Hematopoietic multipotent progenitor cell treated with erythropoietin and hydrocortisone succinate and interleukin-3 and kit ligand, for 8 days (in vitro differentiated cells): ENCODE measurements at regions not wholly inside any gene's neighbourhood (a gene's known extent, or its start where the extent isn't known, plus 50 kb on each side); places are given as distances from the start of the nearest gene placed in this dataset.
"Not testable (repeated sequence)": the region's sequence is repeated elsewhere in the genome, so short reads cannot be mapped to it uniquely, and the experiment has no call there.

ENCODE experiments used
- DNase-seq: peaks from one replicate; pipeline ENCODE4 v3.0.0-alpha.2; 2015

DNA sequence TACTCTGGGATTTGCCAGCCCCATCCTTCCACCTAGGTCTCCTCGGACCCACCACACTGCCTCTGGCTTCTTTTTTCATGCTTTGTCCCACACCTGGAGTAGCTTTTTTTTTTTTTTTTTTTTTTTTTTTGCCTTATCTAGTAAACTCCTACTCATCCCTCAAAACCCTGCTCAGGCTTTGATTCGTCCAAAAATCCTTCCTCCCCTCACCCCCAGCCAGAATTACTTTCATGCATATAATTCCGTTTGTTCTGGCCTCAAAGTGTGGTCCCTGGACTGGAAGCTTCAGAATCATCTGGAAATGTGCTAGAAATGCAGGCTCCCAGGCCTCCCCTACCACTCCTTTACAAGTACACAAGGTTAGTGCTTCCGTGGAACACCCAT lies 320.1 kb downstream of the PTTG2 start:
- no peak for DNase-seq

DNA sequence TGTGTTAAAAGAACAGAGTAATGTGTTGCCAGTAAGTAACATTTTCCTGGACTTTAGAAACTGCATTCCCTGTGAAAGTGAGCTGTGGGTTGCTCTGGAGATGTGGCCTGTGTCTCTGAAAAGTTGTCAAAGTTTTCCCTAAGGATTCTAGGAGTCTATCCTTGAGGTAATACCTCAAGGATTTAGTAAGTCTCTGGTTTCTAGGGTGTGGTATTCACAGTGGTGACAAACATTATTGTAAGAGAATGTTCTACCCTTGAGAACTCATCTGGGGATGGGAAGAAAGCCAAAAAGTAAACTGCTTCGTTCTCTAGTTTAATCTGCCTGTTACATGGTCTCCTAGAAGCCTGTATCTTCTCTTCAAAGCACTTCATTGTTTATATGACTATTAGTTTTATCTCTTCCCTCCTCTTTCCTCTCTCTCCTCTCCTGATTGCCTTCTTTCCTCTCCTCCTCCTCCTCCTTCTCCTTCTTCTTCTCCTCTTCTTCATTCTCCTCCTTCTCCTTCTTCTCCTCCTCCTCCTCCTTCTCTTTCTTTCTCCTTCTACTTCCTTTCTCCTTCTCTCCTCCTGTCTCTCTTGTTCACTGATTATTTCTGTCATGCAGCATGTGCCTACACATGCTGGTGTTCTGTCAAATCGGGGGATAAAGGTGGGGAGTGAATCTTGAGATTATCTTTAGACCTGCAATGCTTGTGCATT lies 321.3 kb downstream of the PTTG2 start:
- DNase-seq, result peak; percentile 62

DNA sequence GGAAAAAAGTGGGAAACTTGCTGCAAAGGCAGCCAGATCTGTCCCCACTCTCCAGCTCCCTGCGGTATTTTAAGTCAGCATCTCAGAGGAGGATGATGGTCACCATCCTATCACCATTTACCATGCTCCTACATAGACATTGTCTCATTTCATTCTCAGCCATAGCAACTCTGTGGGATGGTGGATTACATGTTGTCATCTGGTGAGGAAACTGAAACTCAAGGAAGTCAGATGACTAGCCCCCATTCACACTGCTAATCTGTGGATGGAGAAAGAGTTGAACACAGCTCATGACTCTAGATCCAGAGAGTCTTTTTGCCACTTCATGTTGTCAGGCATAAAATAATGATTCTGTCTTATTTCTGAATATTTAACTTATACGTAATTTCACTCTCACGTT lies 323.5 kb downstream of the PTTG2 start:
- DNase-seq, result no peak

DNA sequence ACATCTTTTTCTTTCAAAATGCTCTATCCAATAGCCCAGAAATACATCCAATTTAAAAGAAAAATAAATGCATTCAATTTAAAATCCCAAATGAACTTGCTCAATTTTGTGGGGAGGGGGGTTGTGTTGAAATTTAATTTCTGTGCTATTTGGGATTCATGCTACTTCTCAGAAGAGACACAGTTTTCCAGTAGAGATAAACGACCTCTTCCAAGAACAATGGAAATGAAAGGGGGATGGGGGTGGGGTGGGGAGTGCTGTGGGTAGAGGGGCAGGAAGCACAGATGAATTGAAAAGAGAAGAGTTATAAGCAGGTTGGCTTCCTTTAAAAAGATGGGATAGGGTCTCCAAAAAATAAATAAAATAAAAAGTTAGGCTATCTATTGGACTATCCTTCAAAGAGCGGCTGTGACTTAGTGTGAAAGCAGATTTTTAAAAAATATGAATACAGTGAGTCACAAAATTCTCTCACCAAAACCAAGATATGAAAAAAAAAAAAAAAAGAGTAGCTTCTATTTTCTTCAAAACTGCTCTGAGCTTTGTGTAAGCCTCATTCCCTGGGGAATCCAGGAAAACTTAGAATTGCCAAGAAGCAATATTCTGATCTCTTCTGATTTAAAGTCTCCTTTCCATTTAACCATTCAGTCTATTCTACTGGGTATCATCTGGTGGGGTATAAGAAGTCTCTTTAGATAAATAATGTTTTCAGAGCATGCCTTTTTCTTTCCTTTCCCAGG lies 324.3 kb downstream of the PTTG2 start:
- DNase-seq, result peak; percentile 27

DNA sequence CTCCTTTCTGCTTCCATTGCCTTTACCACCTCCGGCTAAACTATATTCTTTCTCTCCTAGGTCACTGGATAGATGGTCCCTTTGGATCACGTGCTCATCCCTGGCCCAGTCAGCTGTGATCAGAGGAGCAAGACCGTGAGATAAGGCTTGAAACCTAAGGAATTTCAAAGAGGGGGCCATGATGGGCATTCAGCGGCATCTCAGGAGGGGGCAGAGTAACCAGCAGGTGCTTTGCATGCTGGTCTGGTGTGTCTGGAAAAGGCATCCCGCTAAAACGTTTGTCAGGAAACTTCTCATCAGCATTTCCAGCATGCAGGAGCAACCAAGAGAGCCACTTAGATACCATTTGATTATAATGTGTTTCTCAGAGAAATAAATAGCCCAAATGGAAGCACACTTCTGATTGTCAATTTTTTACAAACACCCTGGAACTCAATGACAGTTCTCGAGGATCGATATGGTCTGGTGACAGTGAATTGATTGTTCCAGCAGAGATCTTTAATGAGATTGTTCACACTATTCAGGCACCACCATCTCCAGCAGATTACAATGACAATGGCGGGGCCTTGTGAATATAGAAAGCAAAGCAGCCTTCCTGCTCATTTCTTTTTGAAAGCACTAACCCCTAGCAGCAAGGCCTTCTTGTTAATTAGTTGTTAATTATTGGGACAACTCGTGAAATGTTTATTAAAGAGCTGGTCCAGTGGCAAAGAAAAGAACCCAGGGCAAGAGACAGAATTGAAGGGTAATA lies 327.1 kb downstream of the PTTG2 start:
- no peak for DNase-seq

DNA sequence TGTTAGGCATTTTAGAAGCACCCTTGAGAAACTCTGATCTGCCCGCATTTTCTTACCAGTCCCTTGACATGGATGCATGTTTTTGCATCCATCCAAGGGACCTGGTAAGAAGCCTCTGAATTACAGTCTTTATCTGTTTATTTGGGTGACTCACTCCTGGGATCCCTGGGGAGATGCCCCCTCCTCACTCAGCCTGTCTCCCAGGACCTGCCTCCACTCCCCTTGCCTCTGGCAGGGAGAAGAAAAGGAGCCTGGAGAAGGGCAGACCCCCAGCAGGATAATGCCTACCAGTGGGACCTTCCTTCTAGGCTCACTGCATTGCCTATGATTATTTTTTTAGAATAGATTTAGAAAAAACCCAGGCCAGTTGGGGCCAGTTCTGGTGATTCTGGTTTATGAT lies 329.4 kb downstream of the PTTG2 start:
- no peak for DNase-seq

DNA sequence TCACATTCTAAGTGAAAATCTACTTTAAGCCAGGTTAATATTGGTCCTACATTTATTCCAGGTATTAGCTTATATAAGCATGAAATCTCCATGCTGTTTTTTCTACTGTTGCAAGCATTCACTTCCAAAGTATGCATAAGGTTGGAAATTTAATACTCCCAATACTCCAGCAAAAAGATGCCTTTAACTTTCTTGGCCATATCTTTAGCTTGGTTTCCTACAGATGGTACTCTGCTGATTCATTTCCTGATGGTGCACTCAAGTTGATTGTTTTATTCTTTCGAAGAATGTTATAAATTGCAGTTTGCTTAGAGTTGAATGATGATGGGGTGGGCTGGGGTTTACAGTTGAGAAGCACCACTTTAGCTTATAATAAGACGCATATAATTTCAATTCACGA lies 330.2 kb downstream of the PTTG2 start:
- no peak for DNase-seq

DNA sequence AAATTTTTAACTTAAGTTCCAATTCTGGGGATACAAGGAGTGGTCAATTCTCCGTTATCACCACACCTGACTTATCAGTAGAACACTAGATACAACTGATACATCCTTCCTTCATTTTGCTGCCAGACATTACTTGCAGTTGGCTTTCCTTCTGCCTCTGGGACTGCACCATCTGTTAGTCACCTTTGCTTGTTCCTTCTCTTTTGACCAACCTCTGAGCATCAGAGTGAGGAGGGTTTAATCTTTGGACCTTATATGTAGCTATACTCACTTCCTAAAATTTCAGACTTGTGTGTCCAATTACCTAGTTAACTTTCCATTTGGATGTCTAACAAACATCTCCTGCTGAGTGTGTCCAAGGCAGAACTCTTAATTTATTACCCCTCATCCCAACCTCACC lies 330.7 kb downstream of the PTTG2 start:
- DNase-seq, result no peak

DNA sequence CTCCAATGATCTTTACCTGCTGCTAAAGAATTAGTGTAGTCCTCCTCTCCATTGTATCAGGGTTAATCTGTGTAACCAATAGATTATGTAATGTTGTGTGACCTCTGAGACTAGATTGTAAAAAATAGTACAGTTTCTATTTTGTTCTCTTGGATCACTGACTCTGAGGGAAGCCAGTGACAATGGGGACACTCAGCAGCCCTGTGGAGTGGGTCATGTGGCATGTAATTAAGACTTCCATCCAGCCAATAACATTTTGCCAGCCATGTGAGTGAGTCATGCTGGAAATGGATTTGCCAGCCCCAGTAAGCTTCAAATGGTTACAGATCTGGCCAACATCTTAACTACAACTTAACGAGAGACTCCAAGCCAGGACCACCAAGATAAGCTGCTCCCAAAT lies 332.3 kb downstream of the PTTG2 start:
- no peak for DNase-seq

DNA sequence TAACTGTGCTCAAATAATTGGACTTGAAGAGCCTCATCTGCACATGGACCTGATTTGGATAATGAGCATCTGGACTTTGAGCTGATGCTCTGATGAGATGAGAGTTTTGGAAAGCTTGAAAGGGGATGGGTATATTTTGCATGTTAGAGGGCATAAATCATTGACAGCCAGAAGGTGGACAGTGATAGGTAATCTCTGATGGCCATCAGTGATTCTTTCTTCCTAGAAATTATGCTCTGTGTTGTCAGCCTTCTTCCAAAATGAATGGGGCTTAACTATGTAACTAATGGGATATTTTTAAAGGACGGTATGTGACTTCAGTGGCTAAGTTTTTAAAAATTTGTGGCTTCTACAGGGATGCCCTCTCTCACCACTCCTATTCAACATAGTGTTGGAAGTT lies 334.0 kb downstream of the PTTG2 start:
- DNase-seq, result no peak

DNA sequence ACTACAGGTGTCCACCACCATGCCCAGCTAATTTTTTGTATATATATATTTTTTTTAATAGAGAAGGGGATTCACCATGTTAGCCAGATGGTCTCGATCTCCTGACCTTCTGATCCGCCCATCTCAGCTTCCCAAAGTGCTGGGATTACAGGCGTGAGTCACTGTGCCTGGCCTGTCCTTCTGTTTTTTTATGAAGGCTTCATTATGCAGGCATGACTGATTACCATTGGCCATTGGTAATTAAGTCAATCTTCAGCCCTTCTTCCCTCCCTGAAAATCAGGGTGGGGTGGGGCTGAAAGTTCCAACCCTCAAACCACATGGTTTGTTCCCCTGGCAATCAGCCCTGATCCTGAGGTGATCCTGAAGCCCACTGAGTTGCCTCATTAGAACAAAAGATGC lies 336.9 kb downstream of the PTTG2 start:
- DNase-seq, result no peak

DNA sequence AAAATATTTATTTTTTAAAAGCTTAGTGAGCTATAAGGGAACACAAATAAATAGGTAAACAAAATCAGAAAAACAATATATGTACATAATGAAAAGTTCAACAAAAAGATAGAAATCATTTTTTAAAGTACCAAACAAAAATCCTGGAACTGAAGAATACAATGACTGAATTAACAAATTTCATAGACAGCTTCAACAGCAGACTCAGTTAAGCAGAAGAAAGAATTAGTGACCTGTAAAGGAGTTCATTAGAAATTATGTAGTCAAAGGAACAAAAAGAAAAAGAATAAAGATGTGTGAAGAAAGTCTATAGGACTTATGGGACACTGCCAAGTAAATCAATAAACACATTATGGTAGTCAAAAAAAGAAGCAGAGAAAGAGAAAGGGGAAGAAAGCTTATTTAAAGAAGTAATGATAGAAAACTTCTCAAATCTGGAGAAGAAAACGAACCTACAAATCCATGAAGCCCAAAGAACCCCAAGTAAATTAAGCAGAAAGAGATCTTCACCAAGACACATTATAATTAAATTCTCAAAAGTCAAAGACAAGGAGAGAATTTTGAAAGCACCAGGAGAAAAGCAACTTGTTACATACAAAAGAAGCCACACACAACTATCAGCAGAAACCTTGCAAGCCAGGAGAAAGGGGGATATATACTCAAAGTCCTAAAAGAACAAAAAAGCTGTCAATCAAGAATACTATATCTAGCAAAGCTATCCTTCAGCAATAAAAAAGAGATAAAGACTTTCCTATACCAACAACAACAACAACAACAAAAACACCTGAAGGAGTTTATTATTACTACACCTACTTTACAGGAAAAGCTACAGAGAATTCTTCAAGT lies 338.9 kb downstream of the PTTG2 start:
- DNase-seq, result no peak

DNA sequence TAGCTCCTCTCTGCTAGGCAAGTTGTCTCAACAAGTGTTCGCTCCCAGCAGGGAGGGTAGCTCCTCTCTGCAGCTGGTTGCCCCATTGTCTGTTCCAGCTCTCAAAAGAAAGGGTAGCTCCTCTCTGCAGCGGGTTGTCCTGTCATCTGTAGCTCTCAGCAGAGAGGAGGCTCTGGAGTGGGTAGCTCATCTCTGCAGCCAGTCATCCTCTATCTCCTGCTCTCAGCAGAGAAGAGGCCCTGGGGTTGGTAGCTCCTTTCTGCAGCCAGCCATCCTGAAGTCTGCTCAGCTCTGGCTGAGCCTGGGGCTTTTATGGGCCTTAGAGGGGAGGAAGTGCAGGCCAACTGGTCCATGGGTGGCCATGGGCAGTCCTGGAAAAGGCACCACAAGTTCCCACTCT lies 342.7 kb downstream of the PTTG2 start:
- DNase-seq, result no peak

DNA sequence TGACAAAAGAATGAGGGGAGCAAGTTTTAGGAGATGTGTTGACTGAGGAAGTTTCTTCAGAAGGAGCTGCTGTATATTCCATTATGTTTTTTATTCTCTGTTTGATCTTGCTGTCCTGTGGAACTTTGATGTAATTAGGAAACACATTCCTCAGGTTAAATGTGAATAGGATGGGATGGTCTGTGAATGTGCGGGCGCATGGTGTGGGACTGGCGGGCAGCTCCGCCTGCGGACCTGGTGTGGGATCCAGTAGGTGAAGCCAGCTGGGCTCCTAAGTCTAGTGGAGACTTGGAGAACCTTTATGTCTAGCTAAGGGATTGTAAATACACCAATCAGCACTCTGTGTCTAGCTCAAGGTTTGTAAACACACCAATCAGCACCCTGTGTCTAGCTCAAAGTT lies 344.3 kb downstream of the PTTG2 start:
- not testable (repeated sequence) for DNase-seq

DNA sequence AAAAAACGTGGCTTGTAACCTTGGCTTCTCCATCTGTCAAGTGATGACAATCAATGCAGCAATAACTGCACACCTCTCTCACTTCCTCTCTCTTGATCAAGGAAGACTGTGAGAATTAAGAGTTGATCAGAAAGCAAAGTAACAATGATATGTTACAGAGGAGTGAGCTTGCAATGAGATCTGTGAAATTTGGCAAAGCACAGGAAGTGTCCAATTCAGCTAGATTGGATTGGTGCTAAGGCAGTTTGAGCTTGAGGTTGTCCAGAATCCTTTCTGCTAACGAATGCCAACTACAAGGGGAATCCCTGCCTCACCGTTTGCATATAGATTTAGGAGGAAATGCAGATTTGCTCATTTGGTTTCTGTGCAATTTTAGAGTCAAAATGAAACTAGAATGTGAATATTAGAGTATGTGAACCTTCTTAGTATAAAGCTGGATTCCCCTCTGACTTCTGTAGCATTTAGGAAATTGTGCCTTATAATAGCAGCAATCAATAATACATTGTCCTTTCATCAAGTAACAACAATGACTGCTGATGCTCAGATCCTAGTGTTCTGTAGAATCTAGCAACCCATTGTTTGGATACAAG lies 346.4 kb downstream of the PTTG2 start:
- no peak for DNase-seq

DNA sequence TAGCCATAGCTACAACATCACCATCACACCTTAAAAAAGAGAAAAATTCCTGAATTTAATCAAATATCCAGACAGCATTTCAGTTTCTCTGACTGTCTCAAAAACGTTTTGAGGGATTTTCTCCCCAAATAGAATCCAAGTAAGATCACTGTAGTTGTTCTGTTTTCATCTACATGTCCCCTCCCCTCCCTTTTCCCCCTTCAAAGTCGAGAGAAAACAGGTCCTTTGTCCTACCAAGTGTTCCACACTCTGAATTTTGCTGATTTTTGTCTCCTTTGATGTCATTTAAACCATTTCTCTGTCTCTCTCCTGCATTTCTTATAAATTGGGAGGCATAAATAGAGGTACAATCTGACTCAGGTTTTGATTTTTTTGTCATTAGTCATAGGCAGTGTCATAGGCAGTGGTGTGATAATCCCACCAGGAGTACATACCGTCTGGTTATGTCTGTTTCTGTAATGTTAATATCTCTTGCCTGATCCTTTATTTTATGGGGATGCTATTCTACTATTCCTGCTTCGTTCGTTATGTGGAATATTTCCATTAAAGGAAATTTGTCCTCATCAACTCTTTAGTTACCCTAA lies 348.6 kb downstream of the PTTG2 start:
- no peak for DNase-seq

DNA sequence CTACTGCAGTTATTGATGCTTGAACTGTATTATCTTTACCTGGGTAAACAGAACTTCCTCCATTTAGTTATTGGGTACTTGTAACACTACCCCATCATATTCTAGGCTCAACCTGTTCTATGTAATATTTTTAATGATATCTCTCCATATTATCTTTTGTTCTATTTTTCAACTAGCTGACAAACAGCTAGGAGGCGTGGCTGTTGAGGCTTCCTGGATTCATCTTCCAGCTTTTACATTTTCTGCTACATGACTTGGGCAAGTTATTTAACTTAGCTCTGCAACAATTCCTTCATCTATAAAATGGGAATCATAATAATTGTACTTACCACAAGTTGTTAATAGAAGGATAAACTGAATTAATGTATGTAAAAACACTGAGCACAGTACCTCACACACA lies 349.3 kb downstream of the PTTG2 start:
- no peak for DNase-seq

DNA sequence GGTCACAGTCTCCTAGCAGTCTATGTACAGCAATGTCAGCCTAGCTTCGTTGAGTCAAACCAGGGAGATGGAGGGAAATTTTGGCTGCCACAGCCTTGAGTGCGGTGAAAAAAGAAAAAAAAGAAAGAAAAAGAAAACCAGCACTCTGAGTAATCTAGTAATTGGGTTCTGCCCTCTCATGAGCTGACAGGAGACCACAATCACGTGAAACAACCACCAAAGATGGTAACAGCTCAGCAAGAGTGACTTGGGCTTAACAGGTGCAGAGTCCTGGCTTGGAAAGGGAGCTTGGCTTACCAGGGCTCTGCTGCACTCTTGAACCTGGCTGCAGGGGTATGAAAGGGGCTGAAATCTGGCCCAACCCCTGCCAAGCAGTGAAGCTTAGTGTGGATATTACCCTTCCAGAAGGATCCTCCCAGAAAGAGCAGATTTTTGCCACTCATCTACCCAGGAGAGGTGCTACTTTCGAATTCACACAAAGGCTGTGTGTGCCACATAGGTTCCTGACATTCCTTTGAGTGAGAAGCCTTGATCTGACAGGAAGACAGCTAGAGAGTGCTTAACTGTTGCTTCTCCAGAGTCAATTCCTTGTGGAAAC lies 350.3 kb downstream of the PTTG2 start:
- peak; percentile 28 for DNase-seq

DNA sequence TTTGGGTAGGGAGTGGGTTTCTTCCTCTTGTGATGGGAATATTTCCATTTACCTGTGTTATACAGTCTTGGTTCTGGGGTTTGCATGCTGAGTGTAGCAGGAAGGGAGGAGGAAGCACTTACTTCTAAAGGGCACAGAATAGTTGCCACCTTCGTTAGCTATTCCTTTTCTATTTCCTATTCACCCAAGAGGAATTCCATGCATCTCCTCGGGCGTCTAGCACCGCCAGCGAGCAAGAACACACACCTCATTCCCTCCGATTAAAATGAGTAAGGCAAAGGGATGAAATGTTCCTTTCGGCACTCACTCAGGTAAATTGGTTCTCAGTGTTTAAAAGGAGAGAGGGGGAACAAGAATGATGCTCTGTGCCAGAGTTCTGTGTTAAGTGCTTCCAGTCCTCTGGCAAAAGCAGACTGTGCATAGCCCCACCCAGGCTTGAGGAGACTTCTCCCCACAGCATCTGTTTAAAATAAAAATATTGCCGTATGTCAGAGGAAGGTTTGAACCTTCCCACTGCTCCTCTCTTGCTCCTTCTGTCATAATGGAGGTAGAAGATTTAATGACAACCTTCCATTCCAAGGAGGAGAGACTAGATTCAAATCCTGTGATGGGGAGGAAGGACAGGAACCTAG lies 351.4 kb downstream of the PTTG2 start:
- no peak for DNase-seq

DNA sequence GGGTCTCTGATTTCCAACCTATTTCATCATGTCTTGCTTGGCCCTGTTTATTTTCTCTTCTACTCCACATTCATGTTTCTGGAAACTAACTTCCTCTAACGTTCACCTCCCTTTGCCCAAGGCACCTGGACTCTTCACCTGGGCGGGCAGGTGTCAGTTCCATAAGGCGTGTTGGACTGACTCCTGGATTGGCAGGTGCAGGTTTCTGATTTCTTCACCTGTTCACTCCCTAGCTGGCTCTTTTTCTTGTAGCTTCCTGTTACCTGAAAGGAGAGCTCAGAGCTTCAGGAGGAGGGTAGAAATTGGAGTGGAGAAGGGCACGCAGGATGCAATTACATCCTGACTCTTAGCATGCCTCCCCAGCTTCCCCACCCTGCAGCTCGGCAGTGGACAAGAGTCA lies 350.8 kb upstream of the KLF3 start:
- no peak for DNase-seq

DNA sequence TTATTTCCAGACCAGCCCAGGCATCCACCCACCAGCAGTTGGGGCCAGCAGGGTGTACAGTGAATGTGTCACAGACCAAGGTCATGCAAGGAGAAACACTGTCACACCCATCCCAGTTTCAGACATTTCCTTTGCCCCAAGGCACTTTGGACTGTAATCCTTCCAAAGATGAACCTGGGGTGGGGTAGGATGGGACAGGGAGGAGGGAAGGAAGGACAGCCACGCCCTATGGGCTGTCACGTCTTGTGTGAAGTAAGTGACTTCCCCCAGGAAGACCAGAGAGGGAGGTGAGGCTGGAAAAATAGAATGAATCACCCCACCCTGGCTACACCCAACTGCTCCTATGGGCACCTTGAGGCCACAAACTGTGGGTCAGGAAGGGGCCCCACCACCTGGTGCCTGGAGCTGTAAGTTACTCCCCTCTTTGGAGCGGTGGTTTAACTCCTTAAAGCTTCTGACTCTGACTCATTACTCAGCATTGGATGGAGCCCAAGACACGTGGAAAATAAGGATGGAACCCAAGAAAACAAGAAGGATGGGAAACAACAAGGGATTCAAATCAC lies 349.9 kb upstream of the KLF3 start:
- peak; percentile 59 for DNase-seq
